ENCODE measurements at regions not wholly inside any gene's neighbourhood (a gene's known extent, or its start where the extent isn't known, plus 50 kb on each side); places are given as distances from the start of the nearest gene placed in this dataset.
"Not testable (repeated sequence)": the region's sequence is repeated elsewhere in the genome, so short reads cannot be mapped to it uniquely, and the experiment has no call there.

DNA sequence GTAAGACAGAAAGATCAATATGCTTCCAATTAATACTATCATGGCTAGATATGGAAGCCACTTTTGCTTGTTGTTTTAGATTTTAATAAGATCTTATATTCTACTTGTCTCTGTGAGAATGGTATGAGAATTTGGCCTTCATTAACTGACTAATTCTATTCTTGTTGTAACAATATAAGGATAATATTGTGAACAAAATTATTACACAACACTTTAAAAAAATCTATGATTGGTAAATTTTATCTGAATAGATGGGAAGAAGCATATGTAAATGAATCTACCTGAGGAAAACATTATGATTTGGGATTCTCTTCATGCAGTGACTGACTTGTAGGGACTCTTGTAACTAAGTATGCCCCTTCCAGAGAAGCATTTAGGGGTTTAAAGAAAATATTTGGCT lies 308.9 kb upstream of the KCND2 start:
- in situ Hi-C loops (cut with MboI; ENCODE audit: low sequenced_read_pairs, unreplicated experiment) = no loop called here
- TF ChIP-seq, protein P1, sequence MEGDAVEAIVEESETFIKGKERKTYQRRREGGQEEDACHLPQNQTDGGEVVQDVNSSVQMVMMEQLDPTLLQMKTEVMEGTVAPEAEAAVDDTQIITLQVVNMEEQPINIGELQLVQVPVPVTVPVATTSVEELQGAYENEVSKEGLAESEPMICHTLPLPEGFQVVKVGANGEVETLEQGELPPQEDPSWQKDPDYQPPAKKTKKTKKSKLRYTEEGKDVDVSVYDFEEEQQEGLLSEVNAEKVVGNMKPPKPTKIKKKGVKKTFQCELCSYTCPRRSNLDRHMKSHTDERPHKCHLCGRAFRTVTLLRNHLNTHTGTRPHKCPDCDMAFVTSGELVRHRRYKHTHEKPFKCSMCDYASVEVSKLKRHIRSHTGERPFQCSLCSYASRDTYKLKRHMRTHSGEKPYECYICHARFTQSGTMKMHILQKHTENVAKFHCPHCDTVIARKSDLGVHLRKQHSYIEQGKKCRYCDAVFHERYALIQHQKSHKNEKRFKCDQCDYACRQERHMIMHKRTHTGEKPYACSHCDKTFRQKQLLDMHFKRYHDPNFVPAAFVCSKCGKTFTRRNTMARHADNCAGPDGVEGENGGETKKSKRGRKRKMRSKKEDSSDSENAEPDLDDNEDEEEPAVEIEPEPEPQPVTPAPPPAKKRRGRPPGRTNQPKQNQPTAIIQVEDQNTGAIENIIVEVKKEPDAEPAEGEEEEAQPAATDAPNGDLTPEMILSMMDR (IDR thresholded peaks at IDR 0.05; ENCODE audit: borderline replicate concordance, control extremely low read depth, extremely low read depth, insufficient read depth, missing control alignments) = no peak
- no peak for DNase-seq (ENCODE audit: low spot score)

DNA sequence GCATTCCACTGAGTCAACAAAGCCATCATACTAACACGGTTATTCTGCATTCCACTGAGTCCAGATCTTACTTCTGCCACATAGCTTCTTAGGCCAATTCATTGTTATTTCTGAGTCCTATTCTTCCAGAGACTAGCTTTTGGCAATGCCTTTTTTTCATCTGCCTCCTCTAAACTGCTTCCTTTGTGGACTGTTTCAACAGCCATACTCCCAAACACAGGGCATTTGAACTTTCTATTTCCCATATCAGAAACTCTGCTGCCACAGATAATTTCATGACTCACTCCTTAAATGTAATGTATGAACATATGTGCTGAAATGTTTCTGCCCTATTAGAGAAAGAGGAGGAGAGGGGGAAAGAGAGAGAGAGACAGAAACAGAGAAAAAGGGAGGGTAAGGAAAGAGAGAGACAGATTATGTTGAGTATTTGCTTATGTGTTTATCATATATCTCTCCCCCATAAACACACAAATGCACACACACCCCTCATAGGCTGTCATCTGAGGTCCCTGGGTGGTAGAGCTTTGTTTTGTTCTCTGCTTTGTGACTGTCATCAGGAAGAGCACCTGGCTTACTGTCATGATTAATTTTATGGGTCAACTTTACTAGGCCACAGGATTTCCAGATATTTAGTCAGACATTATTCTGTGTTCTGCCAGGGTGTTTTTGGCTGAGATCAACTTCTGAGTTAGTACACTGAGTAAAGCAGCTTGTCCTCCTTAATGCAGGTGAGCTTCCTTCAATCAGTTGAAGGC lies 308.0 kb upstream of the KCND2 start:
- in situ Hi-C loops (cut with MboI; ENCODE audit: low sequenced_read_pairs, unreplicated experiment) = no loop called here
- no peak for DNase-seq (ENCODE audit: low spot score)
- TF ChIP-seq, protein P1 (IDR thresholded peaks at IDR 0.05; ENCODE audit: borderline replicate concordance, control extremely low read depth, extremely low read depth, insufficient read depth, missing control alignments) = no peak

DNA sequence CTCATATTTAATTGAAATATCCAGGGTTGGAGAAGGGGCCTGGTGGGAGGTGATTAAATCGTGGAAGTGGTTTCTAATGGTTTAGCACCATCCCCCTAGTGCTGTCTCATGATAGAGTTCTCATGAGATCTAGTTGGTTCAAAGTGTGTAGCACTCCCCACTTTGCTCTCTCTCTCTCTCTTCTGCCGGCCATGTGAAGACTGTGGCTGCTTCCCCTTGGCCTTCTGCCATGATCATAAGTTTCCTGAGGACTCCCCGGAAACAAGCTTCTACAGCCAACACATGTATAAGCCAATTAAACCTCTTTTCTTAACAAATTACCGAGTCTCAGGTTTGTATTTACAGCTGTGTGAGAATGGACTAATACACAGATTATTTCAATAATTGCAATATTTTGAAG lies 305.8 kb upstream of the KCND2 start:
- DNase-seq (ENCODE audit: low spot score) = no peak
- in situ Hi-C loops (cut with MboI; ENCODE audit: low sequenced_read_pairs, unreplicated experiment) = no loop called here
- TF ChIP-seq, protein P1 (IDR thresholded peaks at IDR 0.05; ENCODE audit: borderline replicate concordance, control extremely low read depth, extremely low read depth, insufficient read depth, missing control alignments) = no peak

DNA sequence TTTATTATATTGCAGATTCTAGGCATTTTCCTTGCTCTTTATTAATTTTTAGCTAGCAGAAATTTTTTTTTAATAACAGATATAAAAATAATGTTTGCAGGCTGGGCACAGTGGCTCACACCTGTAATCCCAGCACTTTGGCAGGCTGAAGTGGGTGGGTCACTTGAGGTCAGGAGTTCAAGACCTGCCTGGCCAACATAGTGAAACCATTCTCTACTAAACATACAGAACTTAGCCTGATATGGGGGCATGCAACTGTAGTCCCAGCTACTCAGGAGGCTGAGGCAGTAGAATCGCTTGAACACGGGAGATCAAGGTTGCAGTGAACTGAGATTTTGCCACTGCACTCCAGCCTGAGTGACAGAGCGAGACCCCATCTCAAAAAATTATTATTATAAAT lies 304.6 kb upstream of the KCND2 start:
- in situ Hi-C loops (cut with MboI; ENCODE audit: low sequenced_read_pairs, unreplicated experiment); DNase-seq (ENCODE audit: low spot score): not testable (repeated sequence)

DNA sequence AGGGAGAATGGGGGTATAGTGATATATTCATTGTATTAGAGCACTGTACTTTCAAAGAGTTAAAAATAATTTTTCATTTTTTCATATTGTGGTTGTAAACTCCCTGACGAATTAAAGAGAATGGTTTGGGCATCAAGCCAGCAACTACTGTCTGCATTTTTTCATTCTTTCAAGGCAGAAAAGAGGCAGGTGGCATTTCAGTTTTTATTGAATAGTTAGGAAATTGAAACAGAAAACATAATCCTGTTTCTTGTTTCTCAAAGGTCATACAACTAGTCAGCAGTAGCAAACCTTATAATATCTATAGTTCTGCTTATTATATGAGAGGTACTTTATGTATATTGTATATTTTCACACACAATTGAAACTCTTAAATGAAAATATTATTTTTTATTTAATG lies 303.9 kb upstream of the KCND2 start:
- in situ Hi-C loops (cut with MboI; ENCODE audit: low sequenced_read_pairs, unreplicated experiment) = no loop called here
- DNase-seq (ENCODE audit: low spot score) = no peak
- TF ChIP-seq, protein P1 (IDR thresholded peaks at IDR 0.05; ENCODE audit: borderline replicate concordance, control extremely low read depth, extremely low read depth, insufficient read depth, missing control alignments) = no peak

DNA sequence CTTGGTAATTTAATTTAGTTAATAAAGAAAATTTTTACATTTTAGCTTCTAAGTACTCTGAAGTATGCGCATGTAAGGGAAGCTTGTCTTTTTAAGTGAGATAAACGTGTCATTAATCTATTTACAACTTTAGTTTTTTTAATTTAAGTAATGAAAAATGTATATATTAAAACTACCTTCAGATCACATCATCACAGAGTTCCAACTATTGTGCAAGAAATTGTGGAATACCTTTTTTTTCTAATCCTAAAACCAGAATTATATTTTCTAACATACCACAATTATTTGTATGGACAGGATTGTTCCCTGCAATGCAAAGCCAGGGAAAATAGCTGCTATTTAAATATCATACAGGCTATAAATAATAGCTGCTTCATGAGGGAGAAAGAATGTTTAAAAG lies 303.2 kb upstream of the KCND2 start:
- in situ Hi-C loops (cut with MboI; ENCODE audit: low sequenced_read_pairs, unreplicated experiment) = no loop called here
- DNase-seq (ENCODE audit: low spot score) = no peak
- TF ChIP-seq, protein P1 (IDR thresholded peaks at IDR 0.05; ENCODE audit: borderline replicate concordance, control extremely low read depth, extremely low read depth, insufficient read depth, missing control alignments) = no peak

DNA sequence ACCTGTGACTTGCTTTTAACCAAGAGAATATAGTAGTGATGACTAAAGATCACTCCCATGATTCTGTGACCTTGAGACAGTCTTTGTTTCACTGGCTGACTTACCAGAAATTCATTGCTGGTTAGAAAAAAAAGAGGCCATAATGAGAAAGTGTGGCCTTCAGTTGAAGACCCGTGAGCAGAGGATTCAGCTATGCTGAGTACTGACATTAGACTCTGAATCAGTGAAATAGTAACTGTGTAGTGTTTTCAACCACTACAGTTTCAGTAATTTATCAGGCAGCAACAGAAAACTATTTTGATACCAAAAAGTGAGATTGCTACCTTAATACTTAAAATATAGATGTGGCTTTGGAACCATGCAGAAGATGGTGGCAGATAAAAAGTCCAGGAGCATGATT lies 298.0 kb upstream of the KCND2 start:
- in situ Hi-C loops (cut with MboI; ENCODE audit: low sequenced_read_pairs, unreplicated experiment) = no loop called here
- TF ChIP-seq, protein P1 (IDR thresholded peaks at IDR 0.05; ENCODE audit: borderline replicate concordance, control extremely low read depth, extremely low read depth, insufficient read depth, missing control alignments) = no peak
- no peak for DNase-seq (ENCODE audit: low spot score)

Data from GM13976 (cell line).